GM12865 (cell line): ENCODE measurements at regions not wholly inside any gene's neighbourhood (a gene's known extent, or its start where the extent isn't known, plus 50 kb on each side); places are given as distances from the start of the nearest gene placed in this dataset.

Experiments used
- DNase-seq: peaks from one replicate; pipeline ENCODE4 v3.0.0; 2010; ENCODE audit warnings: low read depth
- H3K4me3 ChIP-seq: 2 replicates; pipeline ENCODE4 v1.5.1; 2011; ENCODE audit warnings: mild to moderate bottlenecking, low read depth, low read length, control low read depth
- CTCF ChIP-seq: IDR thresholded peaks from 2 replicates; pipeline ENCODE4 v1.5.1; 2011; ENCODE audit warnings: low read length, control low read depth, low read depth, inconsistent platforms; ENCODE audit not compliant: insufficient read depth; ENCODE audit errors: missing control alignments

GRCh38 chr6:9492790-9493189 lies 922.1 kb downstream of the TFAP2A start:
- no peak for DNase-seq
- TF ChIP-seq CTCF: no peak
- no peak overlapping the region for H3K4me3 ChIP-seq

- TF ChIP-seq CTCF: no peak
- no peak overlapping the region for H3K4me3 ChIP-seq
- DNase-seq: no peak
Observed at GRCh38 chr6:9487128-9487527, 927.7 kb downstream of the TFAP2A start.

GRCh38 chr6:9485992-9486391 lies 928.9 kb downstream of the TFAP2A start:
- no peak for TF ChIP-seq CTCF
- H3K4me3 ChIP-seq: no peak overlapping the region
- no peak for DNase-seq

- no peak for DNase-seq
Observed at GRCh38 chr6:9484686-9485085, 930.2 kb downstream of the TFAP2A start.

GRCh38 chr6:9484091-9484490 lies 930.8 kb downstream of the TFAP2A start:
- no peak overlapping the region for H3K4me3 ChIP-seq
- no peak for TF ChIP-seq CTCF
- DNase-seq: no peak

More at GRCh38 chr6:9484686-9485085, 930.2 kb downstream of the TFAP2A start:
- H3K4me3 ChIP-seq: no peak overlapping the region
- no peak for TF ChIP-seq CTCF

- no peak for DNase-seq
- no peak overlapping the region for H3K4me3 ChIP-seq
- no peak for TF ChIP-seq CTCF
Observed at GRCh38 chr6:9482030-9482738, 932.7 kb downstream of the TFAP2A start.

GRCh38 chr6:9481292-9482029 lies 933.4 kb downstream of the TFAP2A start:
- TF ChIP-seq CTCF: no peak
- no peak overlapping the region for H3K4me3 ChIP-seq

More at GRCh38 chr6:9481292-9482029, 933.4 kb downstream of the TFAP2A start:
- no peak for DNase-seq
